H9 (cell line): ENCODE measurements at regions not wholly inside any gene's neighbourhood (a gene's known extent, or its start where the extent isn't known, plus 50 kb on each side); places are given as distances from the start of the nearest gene placed in this dataset.

ENCODE experiments used
- DNase-seq: peaks from one replicate; pipeline ENCODE4 v3.0.0-alpha.2; 2017
- H2AFZ ChIP-seq: one replicate; pipeline ENCODE4 v1.6.1; 2013; ENCODE audit warnings: mild to moderate bottlenecking, low read length, control low read depth, moderate library complexity
- H2AK5ac ChIP-seq: 2 replicates; pipeline ENCODE4 v1.6.1; 2013; ENCODE audit warnings: low read length, control low read depth, mixed read lengths; ENCODE audit not compliant: insufficient read length
- H2BK120ac ChIP-seq: one replicate; pipeline ENCODE4 v1.6.1; 2013; ENCODE audit warnings: low read depth, mild to moderate bottlenecking, low read length, control low read depth, inconsistent platforms; ENCODE audit not compliant: poor library complexity, severe bottlenecking
- H2BK12ac ChIP-seq: 2 replicates; pipeline ENCODE4 v1.6.1; 2013; ENCODE audit warnings: low read length, control low read depth, mixed read lengths, low read depth; ENCODE audit not compliant: insufficient read length
- H2BK15ac ChIP-seq: 2 replicates; pipeline ENCODE4 v1.6.1; 2013; ENCODE audit warnings: low read depth, low read length, control low read depth
- H2BK20ac ChIP-seq: one replicate; pipeline ENCODE4 v1.6.1; 2013; ENCODE audit warnings: low read depth, mild to moderate bottlenecking, low read length, control low read depth, inconsistent platforms; ENCODE audit not compliant: poor library complexity, severe bottlenecking
- H2BK5ac ChIP-seq: 2 replicates; pipeline ENCODE4 v1.6.1; 2013; ENCODE audit warnings: low read length, control low read depth, mixed read lengths; ENCODE audit not compliant: insufficient read length
- H3K14ac ChIP-seq: 2 replicates; pipeline ENCODE4 v1.6.1; 2013; ENCODE audit warnings: low read length, control low read depth; ENCODE audit not compliant: insufficient read depth
- H3K18ac ChIP-seq: 2 replicates; pipeline ENCODE4 v1.6.1; 2013; ENCODE audit warnings: low read depth, mild to moderate bottlenecking, mixed read lengths, low read length, control low read depth; ENCODE audit not compliant: insufficient read length
- H3K23ac ChIP-seq: 2 replicates; pipeline ENCODE4 v1.6.1; 2013; ENCODE audit warnings: low read length, control low read depth, mixed read lengths, low read depth; ENCODE audit not compliant: insufficient read length
- H3K23me2 ChIP-seq: 2 replicates; pipeline ENCODE4 v1.6.1; 2013; ENCODE audit warnings: low read depth, mild to moderate bottlenecking, mixed read lengths, low read length, control low read depth; ENCODE audit not compliant: insufficient read length, poor library complexity, severe bottlenecking
- H3K27ac ChIP-seq: 2 replicates; pipeline ENCODE4 v1.5.1; 2013; ENCODE audit warnings: low read length, control low read depth, mixed read lengths, low read depth; ENCODE audit not compliant: insufficient read length
- H3K27me3 ChIP-seq: 2 replicates; pipeline ENCODE4 v1.6.1; 2013; ENCODE audit warnings: low read length, control low read depth, inconsistent platforms; ENCODE audit not compliant: insufficient read depth
- H3K4ac ChIP-seq: 2 replicates; pipeline ENCODE4 v1.6.1; 2013; ENCODE audit warnings: low read depth, mild to moderate bottlenecking, control low read depth, inconsistent platforms, low read length, moderate library complexity
- H3K4me1 ChIP-seq: 2 replicates; pipeline ENCODE4 v1.6.1; 2013; ENCODE audit warnings: low read length, control low read depth, inconsistent platforms; ENCODE audit not compliant: insufficient read depth
- H3K4me2 ChIP-seq: 2 replicates; pipeline ENCODE4 v1.6.1; 2013; ENCODE audit warnings: low read length, control low read depth, mixed read lengths; ENCODE audit not compliant: insufficient read length, insufficient read depth
- H3K56ac ChIP-seq: 2 replicates; pipeline ENCODE4 v1.6.1; 2013; ENCODE audit warnings: low read depth, mild to moderate bottlenecking, mixed read lengths, low read length, control low read depth; ENCODE audit not compliant: insufficient read length
- H3K79me1 ChIP-seq: 2 replicates; pipeline ENCODE4 v1.6.1; 2013; ENCODE audit warnings: low read depth, mild to moderate bottlenecking, moderate library complexity, low read length, control low read depth, inconsistent platforms; ENCODE audit not compliant: insufficient read depth, poor library complexity, severe bottlenecking
- H3K79me2 ChIP-seq: 2 replicates; pipeline ENCODE4 v1.6.1; 2013; ENCODE audit warnings: low read length, control low read depth, inconsistent platforms; ENCODE audit not compliant: insufficient read depth
- H3K9ac ChIP-seq: 2 replicates; pipeline ENCODE4 v1.6.1; 2013; ENCODE audit warnings: low read length, control low read depth, mixed read lengths; ENCODE audit not compliant: insufficient read length; ENCODE audit errors: extremely low read depth
- H3K9me3 ChIP-seq: one replicate; pipeline ENCODE4 v1.6.1; 2013; ENCODE audit warnings: low read depth, low read length, inconsistent platforms; ENCODE audit not compliant: control insufficient read depth
- H3T11ph ChIP-seq: one replicate; pipeline ENCODE4 v1.6.1; 2013; ENCODE audit warnings: mild to moderate bottlenecking, low read length, control low read depth, inconsistent platforms
- H4K20me1 ChIP-seq: one replicate; pipeline ENCODE4 v1.6.1; 2013; ENCODE audit not compliant: control insufficient read depth, insufficient read length, insufficient read depth
- H4K5ac ChIP-seq: 2 replicates; pipeline ENCODE4 v1.6.1; 2013; ENCODE audit warnings: low read depth, mild to moderate bottlenecking, mixed read lengths, low read length, control low read depth; ENCODE audit not compliant: insufficient read length
- H4K8ac ChIP-seq: replicated peaks from 2 replicates; pipeline ENCODE4 v1.6.1; 2013; ENCODE audit warnings: low read length, control low read depth, mixed read lengths, low read depth; ENCODE audit not compliant: insufficient read length
- H4K91ac ChIP-seq: 2 replicates; pipeline ENCODE4 v1.6.1; 2013; ENCODE audit warnings: low read depth, mild to moderate bottlenecking, moderate library complexity, mixed read lengths, low read length, control low read depth; ENCODE audit not compliant: insufficient read length
- H3K27ac Mint-ChIP-seq, 3 experiments: 2 replicates in 2 of 3; 3 replicates in 1 of 3; pipeline ENCODE4 v1.8.0; 2020 to 2021; ENCODE audit warnings: mixed read lengths in 3 of 3, mild to moderate bottlenecking in 1 of 3, moderate library complexity in 1 of 3
- H3K27me3 Mint-ChIP-seq: 2 replicates; pipeline ENCODE4 v1.8.0; 2021; ENCODE audit warnings: low read depth, mild to moderate bottlenecking, moderate library complexity, mixed read lengths
- H3K36me3 Mint-ChIP-seq, 3 experiments: 2 replicates in 2 of 3; 3 replicates in 1 of 3; pipeline ENCODE4 v1.8.0; 2020 to 2021; ENCODE audit warnings: low read depth in 3 of 3, mixed read lengths in 3 of 3; ENCODE audit not compliant: insufficient read depth in 1 of 3
- H3K4me1 Mint-ChIP-seq, 2 experiments: 2 replicates each; pipeline ENCODE4 v1.8.0; 2020; ENCODE audit warnings: mixed read lengths in 2 of 2
- H3K4me3 Mint-ChIP-seq, 2 experiments: 2 replicates in 1 of 2; 3 replicates in 1 of 2; pipeline ENCODE4 v1.8.0; 2020 to 2021; ENCODE audit warnings: mild to moderate bottlenecking in 2 of 2, mixed read lengths in 2 of 2, moderate library complexity in 1 of 2
- H3K9me3 Mint-ChIP-seq, 2 experiments: 2 replicates in 1 of 2; 3 replicates in 1 of 2; pipeline ENCODE4 v1.8.0; 2020; ENCODE audit warnings: mild to moderate bottlenecking in 2 of 2, mixed read lengths in 2 of 2, moderate library complexity in 1 of 2
- CTCF ChIP-seq: fragments of 200-600 bp; sonication (generic); conservative IDR thresholded peaks from 3 replicates; pipeline ENCODE4 v1.8.0; 2021; ENCODE audit warnings: antibody characterized with exemption, mild to moderate bottlenecking
- WGBS: extraction: QIAGEN DNeasy Blood & Tissue Kit; methylation state at CpG from one replicate; pipeline ENCODE4 v1.1.7; 2013; ENCODE audit warnings: missing lambda C conversion rate, low lambda C conversion rate, mixed read lengths; ENCODE audit not compliant: insufficient read length; ENCODE audit errors: extremely low coverage; 5-methylcytosine and 5-hydroxymethylcytosine counted together

- Histone ChIP-seq H3K4me1 (no peaks in the 10 kb centered on the region), H2AFZ (no peak overlapping the region), H3K14ac (no peak overlapping the region), H3K23ac (no peak overlapping the region), H2AK5ac (no peak overlapping the region), H2BK120ac (no peak overlapping the region), H3K4ac (no peak overlapping the region), H3K18ac (no peak overlapping the region), H4K8ac (no peak overlapping the region), H2BK20ac (no peak overlapping the region), H3K9me3 (peaks cover 12% of the 10 kb centered on the region), H3K4me2 (no peak overlapping the region), H4K5ac (no peak overlapping the region), H3K27ac (no peak overlapping the region), H3K79me1 (no peaks in the 10 kb centered on the region), H4K20me1 (no peaks in the 10 kb centered on the region), H3K56ac (no peak overlapping the region), H3K23me2 (no peaks in the 10 kb centered on the region), H2BK12ac (no peak overlapping the region), H2BK15ac (no peak overlapping the region), H3K27me3 (no peaks in the 10 kb centered on the region), H3K79me2 (no peaks in the 10 kb centered on the region), H3K9ac (no peak overlapping the region), H2BK5ac (no peak overlapping the region), H4K91ac (no peak overlapping the region), H3T11ph (no peak overlapping the region)
- DNase-seq, result no peak
- WGBS, result no CpG with 5 or more reads among the region's 3 CpGs
- Mint-ChIP-seq H3K4me1 (no peaks in the 10 kb centered on the region), H3K36me3 (peaks cover 29 to 40% (median 29%) of the 10 kb centered on the region in 3 experiments), H3K27ac (no peak overlapping the region), H3K4me3 (no peak overlapping the region), H3K27me3 (peaks cover 2% of the 10 kb centered on the region), H3K9me3 (peaks cover 39 to 45% of the 10 kb centered on the region in 2 experiments)
- no peak for TF ChIP-seq CTCF
Observed at GRCh38 chr10:44217274-44217820, 167.6 kb downstream of the CXCL12 start.
